Osteocyte (in vitro differentiated cells): ENCODE measurements at regions not wholly inside any gene's neighbourhood (a gene's known extent, or its start where the extent isn't known, plus 50 kb on each side); places are given as distances from the start of the nearest gene placed in this dataset.

Experiments
- DNase-seq: peaks from one replicate; pipeline ENCODE4 v3.0.0; 2021; ENCODE audit warnings: mixed read lengths; ENCODE audit not compliant: unreplicated experiment; ENCODE audit errors: extremely low spot score
- H3K27ac Mint-ChIP-seq: one replicate; pipeline ENCODE4 v1.8.0; 2021; ENCODE audit warnings: mild to moderate bottlenecking, mixed read lengths; ENCODE audit not compliant: unreplicated experiment
- H3K27me3 Mint-ChIP-seq: one replicate; pipeline ENCODE4 v1.8.0; 2021; ENCODE audit warnings: mixed read lengths; ENCODE audit not compliant: unreplicated experiment
- H3K36me3 Mint-ChIP-seq: one replicate; pipeline ENCODE4 v1.8.0; 2021; ENCODE audit warnings: mixed read lengths; ENCODE audit not compliant: unreplicated experiment
- H3K4me1 Mint-ChIP-seq: one replicate; pipeline ENCODE4 v1.8.0; 2021; ENCODE audit warnings: mixed read lengths; ENCODE audit not compliant: unreplicated experiment
- H3K4me3 Mint-ChIP-seq: one replicate; pipeline ENCODE4 v1.8.0; 2021; ENCODE audit warnings: mild to moderate bottlenecking, moderate library complexity, mixed read lengths; ENCODE audit not compliant: unreplicated experiment
- H3K9me3 Mint-ChIP-seq: one replicate; pipeline ENCODE4 v1.8.0; 2021; ENCODE audit warnings: mixed read lengths; ENCODE audit not compliant: unreplicated experiment
- CTCF ChIP-seq: fragments of 200-600 bp; sonication (generic); IDR thresholded peaks from 2 replicates; pipeline ENCODE4 v1.5.0; 2021; ENCODE audit warnings: antibody characterized with exemption, mild to moderate bottlenecking, moderate library complexity

DNA sequence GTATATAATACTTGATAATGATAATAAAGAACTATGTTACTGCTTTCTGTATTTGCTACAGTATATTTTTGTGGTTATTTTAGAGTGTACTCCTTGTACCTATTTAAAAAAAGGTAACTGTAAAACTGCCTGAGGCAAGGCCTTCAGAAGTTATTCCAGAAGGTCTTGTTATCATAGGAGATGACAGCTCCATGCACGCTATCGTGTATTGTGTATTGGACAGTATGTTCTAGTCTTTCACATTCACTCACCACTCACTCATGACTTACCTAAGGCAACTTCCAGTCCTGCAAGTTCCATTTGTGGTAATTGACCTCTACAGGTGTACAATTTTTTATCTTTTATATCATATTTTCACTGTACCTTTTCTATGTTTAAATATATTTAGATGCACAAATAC lies 100.7 kb downstream of the ARL4A start:
- peaks cover 18% of the 10 kb centered on the region for H3K4me1 Mint-ChIP-seq
- H3K36me3 Mint-ChIP-seq, result no peaks in the 10 kb centered on the region
- no peak for DNase-seq
- H3K27ac Mint-ChIP-seq, result no peak overlapping the region
- H3K9me3 Mint-ChIP-seq, result peaks cover 4% of the 10 kb centered on the region
- no peaks in the 10 kb centered on the region for H3K27me3 Mint-ChIP-seq
- no peak overlapping the region for H3K4me3 Mint-ChIP-seq
- no peak for TF ChIP-seq CTCF

- Mint-ChIP-seq H3K9me3 (peaks cover 4% of the 10 kb centered on the region), H3K27me3 (no peaks in the 10 kb centered on the region), H3K36me3 (no peaks in the 10 kb centered on the region), H3K4me1 (peaks cover 14% of the 10 kb centered on the region), H3K27ac (no peak overlapping the region), H3K4me3 (no peak overlapping the region)
- no peak for TF ChIP-seq CTCF
- DNase-seq, result no peak
These were observed 101.2 kb downstream of the ARL4A start for GRCh38 chr7:12788591-12788990.

- no peak for TF ChIP-seq CTCF
- DNase-seq, result no peak
- Mint-ChIP-seq H3K4me1 (no peaks in the 10 kb centered on the region), H3K4me3 (no peak overlapping the region), H3K9me3 (no peaks in the 10 kb centered on the region), H3K36me3 (no peaks in the 10 kb centered on the region), H3K27ac (no peak overlapping the region), H3K27me3 (no peaks in the 10 kb centered on the region)
These were observed 107.4 kb downstream of the ARL4A start for GRCh38 chr7:12794722-12795302.

- H3K27me3 Mint-ChIP-seq, result no peaks in the 10 kb centered on the region
- no peak for DNase-seq
- H3K36me3 Mint-ChIP-seq, result no peaks in the 10 kb centered on the region
- no peaks in the 10 kb centered on the region for H3K9me3 Mint-ChIP-seq
- no peak overlapping the region for H3K27ac Mint-ChIP-seq
- TF ChIP-seq CTCF, result no peak
- H3K4me1 Mint-ChIP-seq, result peaks cover 8% of the 10 kb centered on the region
- H3K4me3 Mint-ChIP-seq, result no peak overlapping the region
These were observed 109.1 kb downstream of the ARL4A start for GRCh38 chr7:12796397-12797127.

DNA sequence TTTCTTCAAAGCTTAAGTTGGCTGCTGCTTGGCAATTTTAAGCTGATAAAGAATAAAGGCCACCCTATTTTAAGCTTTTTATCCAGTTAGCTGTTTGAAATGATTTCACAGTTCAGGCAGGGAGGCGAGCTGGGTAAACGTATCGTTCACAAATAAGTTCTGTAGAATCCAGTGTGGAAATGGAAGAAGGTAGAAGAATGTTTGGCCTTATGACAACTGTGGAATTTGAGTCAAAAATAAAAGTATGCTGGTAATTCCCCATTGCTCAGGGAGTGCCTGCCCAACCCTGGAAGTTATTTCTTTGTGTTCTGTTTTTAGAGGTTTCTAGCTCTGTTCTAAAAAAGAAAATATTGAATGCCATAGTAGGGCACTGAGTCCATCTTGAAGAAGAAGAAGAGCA lies 113.1 kb downstream of the ARL4A start:
- Mint-ChIP-seq H3K9me3 (no peaks in the 10 kb centered on the region), H3K36me3 (no peaks in the 10 kb centered on the region), H3K27ac (no peak overlapping the region), H3K27me3 (no peaks in the 10 kb centered on the region), H3K4me1 (peaks cover 15% of the 10 kb centered on the region), H3K4me3 (no peak overlapping the region)
- no peak for TF ChIP-seq CTCF
- no peak for DNase-seq
